GM12878 (cell line): ENCODE measurements at regions not wholly inside any gene's neighbourhood (a gene's known extent, or its start where the extent isn't known, plus 50 kb on each side); places are given as distances from the start of the nearest gene placed in this dataset.

Experiments
- ATAC-seq: fragments of 200-7000 bp; cut with Tn5 transposase; 3 replicates; pipeline ENCODE4 v1.9.1; 2020; ENCODE audit warnings: mild to moderate bottlenecking, moderate library complexity
- BruUV-seq: library from RNA; stranded (reverse); fragments of 400-500 nt; replicated peaks from 2 replicates; lab custom pipeline; 2021; lab: Mats Ljungman, UMichigan
- CTCF ChIA-PET: fragments of 300-600 bp; sonication (Branson Sonifier 250); formaldehyde crosslinking; extraction: SDS; loops from one replicate; lab custom pipeline; 2021; ENCODE audit warnings: inconsistent platforms; lab: Yijun Ruan, JAX
- POLR2A ChIA-PET: fragments of 350-600 bp; formaldehyde crosslinking; extraction: SDS; loops from one replicate; lab custom pipeline; 2021; ENCODE audit warnings: inconsistent platforms; lab: Charles Lee
- RAD21 ChIA-PET: fragments of 300-600 bp; sonication (Branson Sonifier 250); formaldehyde crosslinking; loops from one replicate; lab custom pipeline; 2023; ENCODE audit warnings: antibody characterized with exemption; ENCODE audit not compliant: unreplicated experiment; lab: Charles Lee
- SMC1A ChIA-PET: fragments of 300-600 bp; sonication (Branson Sonifier 250); formaldehyde crosslinking; loops from one replicate; lab custom pipeline; 2023; ENCODE audit not compliant: unreplicated experiment, uncharacterized antibody; lab: Charles Lee
- DNase-seq: peaks from one replicate; pipeline ENCODE4 v3.0.0-alpha.2; 2011; ENCODE audit warnings: low read depth, low spot score
- FAIRE-seq: peaks from 3 replicates; lab custom pipeline; 2011; peaks lifted over from hg19 to GRCh38; lab: Jason Lieb, UNC
- H2AFZ ChIP-seq: 2 replicates; pipeline ENCODE4 v1.6.0; 2011; ENCODE audit warnings: low read depth, low read length, control low read depth; ENCODE audit not compliant: control insufficient read depth
- H3K27ac ChIP-seq: 2 replicates; pipeline ENCODE4 v1.5.1; 2011; ENCODE audit warnings: control low read depth; ENCODE audit not compliant: control insufficient read depth, insufficient read depth
- H3K27me3 ChIP-seq, 2 experiments: replicated peaks in 1 of 2; 2 replicates each; pipeline versions ENCODE4 v1.6.0 to v1.6.1; 2011; ENCODE audit warnings: low read length in 1 of 2; ENCODE audit not compliant: control insufficient read depth in 2 of 2, insufficient read depth in 2 of 2
- H3K36me3 ChIP-seq, 2 experiments: 2 replicates each; pipeline ENCODE4 v1.5.1; 2011; ENCODE audit warnings: low read length in 1 of 2; ENCODE audit not compliant: control insufficient read depth in 2 of 2, insufficient read depth in 2 of 2
- H3K4me1 ChIP-seq: 2 replicates; pipeline ENCODE4 v1.6.1; 2011; ENCODE audit warnings: mild to moderate bottlenecking, low read length, moderate library complexity, mixed read lengths; ENCODE audit not compliant: control insufficient read depth, insufficient read depth
- H3K4me2 ChIP-seq: 2 replicates; pipeline ENCODE4 v1.6.0; 2011; ENCODE audit warnings: control low read depth; ENCODE audit not compliant: control insufficient read depth, insufficient read depth
- H3K4me3 ChIP-seq: fragments of 200-600 bp; sonication (generic); 2 replicates; pipeline ENCODE4 v1.5.1; 2016
- H3K79me2 ChIP-seq: 2 replicates; pipeline ENCODE4 v1.6.0; 2011; ENCODE audit warnings: low read length; ENCODE audit not compliant: control insufficient read depth, insufficient read depth
- H3K9ac ChIP-seq: 2 replicates; pipeline ENCODE4 v1.8.0; 2011; ENCODE audit warnings: low read length, control low read depth, mixed read lengths; ENCODE audit not compliant: control insufficient read depth, insufficient read depth
- H3K9me3 ChIP-seq: replicated peaks from 3 replicates; pipeline ENCODE4 v1.5.1; 2011; ENCODE audit warnings: mild to moderate bottlenecking, low read length; ENCODE audit not compliant: control insufficient read depth, insufficient read depth
- H4K20me1 ChIP-seq: 2 replicates; pipeline ENCODE4 v1.6.0; 2011; ENCODE audit not compliant: control insufficient read depth, insufficient read depth
- CEBPB ChIP-seq, 2 experiments: fragments of 150-350 bp in 1 of 2; IDR thresholded peaks; 2 replicates each; pipeline ENCODE4 v1.6.1; 2012 to 2014; ENCODE audit warnings: low read depth in 2 of 2, low read length in 2 of 2, borderline replicate concordance in 1 of 2, inconsistent platforms in 1 of 2
- CREM ChIP-seq: IDR thresholded peaks from 2 replicates; pipeline ENCODE4 v1.6.1; 2014; ENCODE audit warnings: antibody characterized with exemption, low read depth
- ESRRA ChIP-seq: IDR thresholded peaks from 2 replicates; pipeline ENCODE4 v1.6.1; 2012; ENCODE audit warnings: mild to moderate bottlenecking, low read length, improper control_type of control experiment
- EZH2 ChIP-seq: IDR thresholded peaks from 2 replicates; pipeline ENCODE4 v1.6.1; 2012; ENCODE audit warnings: low read depth, mild to moderate bottlenecking, control low read depth, inconsistent platforms, low read length, borderline replicate concordance; ENCODE audit not compliant: control insufficient read depth
- KDM1A ChIP-seq: fragments of 200-600 bp; sonication (generic); IDR thresholded peaks from 2 replicates; pipeline ENCODE4 v1.6.1; 2016; ENCODE audit warnings: borderline replicate concordance
- KLF5 ChIP-seq: fragments of 450-650 bp; IDR thresholded peaks from 2 replicates; pipeline ENCODE4 v1.6.1; 2014; ENCODE audit warnings: mild to moderate bottlenecking; ENCODE audit not compliant: partially characterized antibody
- NBN ChIP-seq: fragments of 450-650 bp; IDR thresholded peaks from 2 replicates; pipeline ENCODE4 v1.6.1; 2016
- RCOR1 ChIP-seq: conservative IDR thresholded peaks from 2 replicates; pipeline ENCODE4 v1.6.1; 2012; ENCODE audit warnings: low read depth, low read length, improper control_type of control experiment
- SRF ChIP-seq, 2 experiments: IDR thresholded peaks; 2 replicates each; pipeline ENCODE4 v1.6.1; 2011; ENCODE audit warnings: low read depth in 2 of 2, low read length in 2 of 2, mild to moderate bottlenecking in 1 of 2, moderate library complexity in 1 of 2
- TCF12 ChIP-seq: IDR thresholded peaks from 2 replicates; pipeline ENCODE4 v1.6.1; 2011; ENCODE audit warnings: low read depth, mild to moderate bottlenecking, low read length
- ZBED1 ChIP-seq: IDR thresholded peaks from 2 replicates; pipeline ENCODE4 v1.6.1; 2016; ENCODE audit warnings: borderline replicate concordance
- ZNF384 ChIP-seq: IDR thresholded peaks from 2 replicates; pipeline ENCODE4 v1.6.1; 2012; ENCODE audit warnings: low read depth, mild to moderate bottlenecking, low read length, improper control_type of control experiment, borderline replicate concordance
- ZZZ3 ChIP-seq: IDR thresholded peaks from 2 replicates; pipeline ENCODE4 v1.6.1; 2011; ENCODE audit warnings: low read depth; ENCODE audit not compliant: control insufficient read depth, insufficient read length
- in situ Hi-C: fragments of 300-500 bp; cut with MboI; formaldehyde crosslinking; loops from 9 replicates; pipeline ENCODE4 v1.14.3; 2018; ENCODE audit warnings: mixed read lengths
- intact Hi-C: fragments of 100-400 bp; cut with micrococcal nuclease; formaldehyde crosslinking; loops from one replicate; pipeline ENCODE4 v1.14.2; 2022; ENCODE audit not compliant: unreplicated experiment
- TF ChIP-seq, protein P1 (sequence below): fragments of 150-350 bp; IDR thresholded peaks from 2 replicates; pipeline ENCODE4 v1.6.1; 2014; ENCODE audit warnings: mild to moderate bottlenecking, low read depth, low read length
- TF ChIP-seq, protein P2 (sequence below): IDR thresholded peaks from 2 replicates; pipeline ENCODE4 v1.6.1; 2012; ENCODE audit warnings: low read depth, low read length, improper control_type of control experiment
- TF ChIP-seq, protein P3 (sequence below): IDR thresholded peaks from 2 replicates; pipeline ENCODE4 v1.6.1; 2012; ENCODE audit warnings: mild to moderate bottlenecking, low read depth, low read length
- TF ChIP-seq, protein P4 (sequence below): IDR thresholded peaks from 2 replicates; pipeline ENCODE4 v1.6.1; 2011; ENCODE audit warnings: low read depth, low read length, improper control_type of control experiment, borderline replicate concordance

- POLR2A ChIA-PET: no interaction called here
- Histone ChIP-seq H3K79me2 (no peaks in the 10 kb centered on the region), H3K27me3 (no peaks in the 10 kb centered on the region), H3K9ac (no peak overlapping the region), H2AFZ (no peak overlapping the region), H4K20me1 (no peaks in the 10 kb centered on the region), H3K4me1 (no peaks in the 10 kb centered on the region), H3K36me3 (no peaks in the 10 kb centered on the region), H3K27ac (no peak overlapping the region), H3K4me2 (no peak overlapping the region), H3K4me3 (no peak overlapping the region), H3K9me3 (no peaks in the 10 kb centered on the region)
- RAD21 ChIA-PET: no interaction called here
- in situ Hi-C loops (no loop called here), intact Hi-C loops (no loop called here)
- BruUV-seq: no TSS peak
- CTCF ChIA-PET: no interaction called here
- SMC1A ChIA-PET: no interaction called here
- no peak for DNase-seq
- ATAC-seq: no peak
- no peak for FAIRE-seq
- no peak for TF ChIP-seq CREM
- no peak for TF ChIP-seq TCF12
- TF ChIP-seq ZBED1: no peak
- TF ChIP-seq RCOR1: no peak
- no peak for TF ChIP-seq KDM1A
- TF ChIP-seq, protein P1, sequence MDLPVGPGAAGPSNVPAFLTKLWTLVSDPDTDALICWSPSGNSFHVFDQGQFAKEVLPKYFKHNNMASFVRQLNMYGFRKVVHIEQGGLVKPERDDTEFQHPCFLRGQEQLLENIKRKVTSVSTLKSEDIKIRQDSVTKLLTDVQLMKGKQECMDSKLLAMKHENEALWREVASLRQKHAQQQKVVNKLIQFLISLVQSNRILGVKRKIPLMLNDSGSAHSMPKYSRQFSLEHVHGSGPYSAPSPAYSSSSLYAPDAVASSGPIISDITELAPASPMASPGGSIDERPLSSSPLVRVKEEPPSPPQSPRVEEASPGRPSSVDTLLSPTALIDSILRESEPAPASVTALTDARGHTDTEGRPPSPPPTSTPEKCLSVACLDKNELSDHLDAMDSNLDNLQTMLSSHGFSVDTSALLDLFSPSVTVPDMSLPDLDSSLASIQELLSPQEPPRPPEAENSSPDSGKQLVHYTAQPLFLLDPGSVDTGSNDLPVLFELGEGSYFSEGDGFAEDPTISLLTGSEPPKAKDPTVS: no peak
- no peak for TF ChIP-seq NBN
- no peak for TF ChIP-seq SRF (IDR thresholded peaks at IDR 0.05; ENCODE audit: low read depth in 2 of 2, low read length in 2 of 2)
- TF ChIP-seq KLF5: no peak
- no peak for TF ChIP-seq ZZZ3
- TF ChIP-seq, protein P2, sequence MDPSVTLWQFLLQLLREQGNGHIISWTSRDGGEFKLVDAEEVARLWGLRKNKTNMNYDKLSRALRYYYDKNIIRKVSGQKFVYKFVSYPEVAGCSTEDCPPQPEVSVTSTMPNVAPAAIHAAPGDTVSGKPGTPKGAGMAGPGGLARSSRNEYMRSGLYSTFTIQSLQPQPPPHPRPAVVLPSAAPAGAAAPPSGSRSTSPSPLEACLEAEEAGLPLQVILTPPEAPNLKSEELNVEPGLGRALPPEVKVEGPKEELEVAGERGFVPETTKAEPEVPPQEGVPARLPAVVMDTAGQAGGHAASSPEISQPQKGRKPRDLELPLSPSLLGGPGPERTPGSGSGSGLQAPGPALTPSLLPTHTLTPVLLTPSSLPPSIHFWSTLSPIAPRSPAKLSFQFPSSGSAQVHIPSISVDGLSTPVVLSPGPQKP: no peak
- TF ChIP-seq, protein P3, sequence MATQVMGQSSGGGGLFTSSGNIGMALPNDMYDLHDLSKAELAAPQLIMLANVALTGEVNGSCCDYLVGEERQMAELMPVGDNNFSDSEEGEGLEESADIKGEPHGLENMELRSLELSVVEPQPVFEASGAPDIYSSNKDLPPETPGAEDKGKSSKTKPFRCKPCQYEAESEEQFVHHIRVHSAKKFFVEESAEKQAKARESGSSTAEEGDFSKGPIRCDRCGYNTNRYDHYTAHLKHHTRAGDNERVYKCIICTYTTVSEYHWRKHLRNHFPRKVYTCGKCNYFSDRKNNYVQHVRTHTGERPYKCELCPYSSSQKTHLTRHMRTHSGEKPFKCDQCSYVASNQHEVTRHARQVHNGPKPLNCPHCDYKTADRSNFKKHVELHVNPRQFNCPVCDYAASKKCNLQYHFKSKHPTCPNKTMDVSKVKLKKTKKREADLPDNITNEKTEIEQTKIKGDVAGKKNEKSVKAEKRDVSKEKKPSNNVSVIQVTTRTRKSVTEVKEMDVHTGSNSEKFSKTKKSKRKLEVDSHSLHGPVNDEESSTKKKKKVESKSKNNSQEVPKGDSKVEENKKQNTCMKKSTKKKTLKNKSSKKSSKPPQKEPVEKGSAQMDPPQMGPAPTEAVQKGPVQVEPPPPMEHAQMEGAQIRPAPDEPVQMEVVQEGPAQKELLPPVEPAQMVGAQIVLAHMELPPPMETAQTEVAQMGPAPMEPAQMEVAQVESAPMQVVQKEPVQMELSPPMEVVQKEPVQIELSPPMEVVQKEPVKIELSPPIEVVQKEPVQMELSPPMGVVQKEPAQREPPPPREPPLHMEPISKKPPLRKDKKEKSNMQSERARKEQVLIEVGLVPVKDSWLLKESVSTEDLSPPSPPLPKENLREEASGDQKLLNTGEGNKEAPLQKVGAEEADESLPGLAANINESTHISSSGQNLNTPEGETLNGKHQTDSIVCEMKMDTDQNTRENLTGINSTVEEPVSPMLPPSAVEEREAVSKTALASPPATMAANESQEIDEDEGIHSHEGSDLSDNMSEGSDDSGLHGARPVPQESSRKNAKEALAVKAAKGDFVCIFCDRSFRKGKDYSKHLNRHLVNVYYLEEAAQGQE: no peak
- no peak for TF ChIP-seq EZH2
- TF ChIP-seq, protein P4, sequence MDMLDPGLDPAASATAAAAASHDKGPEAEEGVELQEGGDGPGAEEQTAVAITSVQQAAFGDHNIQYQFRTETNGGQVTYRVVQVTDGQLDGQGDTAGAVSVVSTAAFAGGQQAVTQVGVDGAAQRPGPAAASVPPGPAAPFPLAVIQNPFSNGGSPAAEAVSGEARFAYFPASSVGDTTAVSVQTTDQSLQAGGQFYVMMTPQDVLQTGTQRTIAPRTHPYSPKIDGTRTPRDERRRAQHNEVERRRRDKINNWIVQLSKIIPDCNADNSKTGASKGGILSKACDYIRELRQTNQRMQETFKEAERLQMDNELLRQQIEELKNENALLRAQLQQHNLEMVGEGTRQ: no peak
- TF ChIP-seq ZNF384: no peak
- TF ChIP-seq ESRRA: no peak
- no peak for TF ChIP-seq CEBPB (IDR thresholded peaks at IDR 0.05; ENCODE audit: borderline replicate concordance in 1 of 2, low read depth in 2 of 2, low read length in 2 of 2)
These were observed 145.6 kb upstream of the CALCR start for GRCh38 chr7:93720106-93720505.
